CD8-positive, alpha-beta memory T cell (primary cell): ENCODE measurements at regions not wholly inside any gene's neighbourhood (a gene's known extent, or its start where the extent isn't known, plus 50 kb on each side); places are given as distances from the start of the nearest gene placed in this dataset.

ENCODE experiments used
- CTCF ChIA-PET: fragments of 350-600 bp; sonication (Branson Sonifier 250); formaldehyde crosslinking; loops from one replicate; lab custom pipeline; 2021; ENCODE audit warnings: antibody characterized with exemption; lab: Charles Lee
- POLR2A ChIA-PET: fragments of 350-600 bp; sonication (Branson Sonifier 250); formaldehyde crosslinking; loops from one replicate; lab custom pipeline; 2021; ENCODE audit warnings: antibody characterized with exemption; lab: Charles Lee
- DNase-seq, 5 donors: peaks; one replicate each; pipeline versions ENCODE4 v3.0.0 to v3.0.0-alpha.2; 2020 to 2022; ENCODE audit warnings: mixed read lengths in 1 of 5
- H3K27ac ChIP-seq: one replicate; pipeline ENCODE4 v1.7.0; 2013; ENCODE audit warnings: low read depth, mild to moderate bottlenecking, low read length, moderate library complexity
- H3K27me3 ChIP-seq: 2 replicates; pipeline ENCODE4 v1.7.0; 2013; ENCODE audit warnings: low read length, mild to moderate bottlenecking; ENCODE audit not compliant: insufficient read depth, poor library complexity, severe bottlenecking
- H3K36me3 ChIP-seq: 2 replicates; pipeline ENCODE4 v1.7.0; 2013; ENCODE audit warnings: mild to moderate bottlenecking, low read length, moderate library complexity; ENCODE audit not compliant: insufficient read depth
- H3K4me1 ChIP-seq: 2 replicates; pipeline ENCODE4 v1.7.0; 2013; ENCODE audit warnings: mild to moderate bottlenecking, low read length, moderate library complexity; ENCODE audit not compliant: insufficient read depth
- H3K4me3 ChIP-seq: 2 replicates; pipeline ENCODE4 v1.7.0; 2013; ENCODE audit warnings: mild to moderate bottlenecking, low read length
- H3K9me3 ChIP-seq: 2 replicates; pipeline ENCODE4 v1.7.0; 2013; ENCODE audit warnings: mild to moderate bottlenecking, low read length
- H3K27ac Mint-ChIP-seq, 8 donors: one replicate each; pipeline ENCODE4 v1.8.0; 2020 to 2021; ENCODE audit warnings: mixed read lengths in 8 of 8, mild to moderate bottlenecking in 6 of 8, inconsistent platforms in 3 of 8, moderate library complexity in 3 of 8
- H3K27me3 Mint-ChIP-seq, 2 donors: one replicate each; pipeline ENCODE4 v1.8.0; 2020 to 2021; ENCODE audit warnings: mixed read lengths in 2 of 2, mild to moderate bottlenecking in 1 of 2, moderate library complexity in 1 of 2
- H3K36me3 Mint-ChIP-seq, 3 donors: one replicate each; pipeline ENCODE4 v1.8.0; 2020 to 2021; ENCODE audit warnings: mixed read lengths in 3 of 3, inconsistent platforms in 1 of 3, mild to moderate bottlenecking in 1 of 3
- H3K4me1 Mint-ChIP-seq, 3 donors: one replicate each; pipeline ENCODE4 v1.8.0; 2020 to 2021; ENCODE audit warnings: mixed read lengths in 3 of 3, inconsistent platforms in 1 of 3, mild to moderate bottlenecking in 1 of 3
- H3K4me3 Mint-ChIP-seq, 7 donors: one replicate each; pipeline ENCODE4 v1.8.0; 2020 to 2021; ENCODE audit warnings: mixed read lengths in 7 of 7, mild to moderate bottlenecking in 6 of 7, moderate library complexity in 4 of 7, inconsistent platforms in 2 of 7
- H3K9me3 Mint-ChIP-seq, 5 donors: one replicate each; pipeline ENCODE4 v1.8.0; 2020 to 2022; ENCODE audit warnings: mixed read lengths in 5 of 5, mild to moderate bottlenecking in 3 of 5, moderate library complexity in 2 of 5, inconsistent platforms in 1 of 5

DNA sequence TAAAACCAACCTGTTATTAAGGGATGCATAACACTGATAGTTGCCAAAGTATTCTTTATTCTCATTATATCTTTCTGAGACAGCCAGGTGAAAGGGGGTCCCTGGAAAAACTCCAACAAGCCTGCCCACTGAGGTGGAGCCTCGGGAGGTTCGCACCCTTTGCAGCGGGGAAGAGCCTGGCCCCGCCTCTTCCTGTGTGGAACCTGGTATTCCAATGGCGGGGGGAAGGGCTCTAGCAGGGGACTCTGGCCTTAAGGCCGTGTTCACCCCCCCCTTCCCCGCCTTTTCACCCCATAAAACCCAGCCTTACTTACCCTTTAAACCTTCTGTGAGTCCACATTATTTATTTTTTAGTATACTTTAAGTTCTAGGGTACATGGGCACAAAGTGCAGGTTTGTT lies 62.4 kb upstream of the PDK4 start:
- Histone ChIP-seq H3K4me3 (no peak overlapping the region), H3K36me3 (no peaks in the 10 kb centered on the region), H3K27me3 (no peaks in the 10 kb centered on the region), H3K4me1 (no peaks in the 10 kb centered on the region), H3K9me3 (no peaks in the 10 kb centered on the region), H3K27ac (no peak overlapping the region)
- Mint-ChIP-seq H3K27ac (no peak overlapping the region), H3K4me1 (no peaks in the 10 kb centered on the region), H3K36me3 (peaks cover 0 to 1% (median 0%) of the 10 kb centered on the region in 3 donors), H3K27me3 (no peaks in the 10 kb centered on the region), H3K4me3 (no peak overlapping the region), H3K9me3 (peaks cover 6 to 9% (median 8%) of the 10 kb centered on the region in 5 donors)
- no peak for DNase-seq
- CTCF ChIA-PET: no interaction called here
- POLR2A ChIA-PET: no interaction called here

DNA sequence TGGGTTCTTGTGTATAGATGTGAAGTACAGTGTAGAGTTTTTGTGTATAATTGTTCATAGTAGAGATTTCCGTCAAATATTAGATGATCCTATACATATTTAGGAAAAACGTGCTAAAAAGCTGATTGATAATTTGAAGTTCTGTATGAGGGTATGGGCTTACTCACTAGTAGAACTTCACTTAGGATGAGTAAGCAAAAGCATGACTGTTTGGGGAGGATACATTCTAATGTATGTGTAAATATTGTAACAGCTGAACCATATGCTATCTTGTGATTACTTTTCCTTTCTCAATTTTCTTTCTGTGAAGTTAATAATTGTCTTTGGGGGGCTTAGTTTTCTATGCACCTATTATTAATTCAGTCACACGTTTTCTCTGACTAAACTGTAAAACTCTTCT lies 53.2 kb upstream of the PDK4 start:
- CTCF ChIA-PET: no interaction called here

DNA sequence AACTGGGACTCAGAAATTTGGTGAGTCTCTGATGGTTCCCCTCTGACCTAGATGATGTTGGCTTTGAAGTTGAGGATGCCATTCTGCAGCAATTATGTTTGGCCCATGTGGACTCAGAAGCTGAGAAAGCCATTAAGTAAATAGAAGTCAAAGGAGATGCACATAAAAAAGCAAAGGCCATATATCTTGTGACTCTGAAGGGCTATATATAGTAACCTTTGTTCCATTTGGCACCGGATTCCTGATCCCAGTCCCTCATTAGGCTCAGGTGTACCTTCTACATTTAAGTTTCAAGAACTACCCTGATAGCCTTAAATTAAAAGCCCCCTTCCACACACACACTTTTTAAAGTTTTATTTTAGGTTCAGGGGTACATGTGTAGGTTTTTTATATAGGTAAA lies 50.0 kb upstream of the PDK4 start:
- ChIA-PET POLR2A (no interaction called here), CTCF (no interaction called here)
- Mint-ChIP-seq H3K27ac (no peak overlapping the region), H3K9me3 (peaks cover 0 to 5% (median 2%) of the 10 kb centered on the region in 5 donors), H3K27me3 (no peaks in the 10 kb centered on the region), H3K4me1 (no peaks in the 10 kb centered on the region), H3K4me3 (no peak overlapping the region), H3K36me3 (no peaks in the 10 kb centered on the region)
- H3K4me3 ChIP-seq: no peak overlapping the region
- no peaks in the 10 kb centered on the region for H3K9me3 ChIP-seq
- no peaks in the 10 kb centered on the region for H3K27me3 ChIP-seq
- no peak overlapping the region for H3K27ac ChIP-seq
- DNase-seq: no peak
- no peaks in the 10 kb centered on the region for H3K4me1 ChIP-seq
- no peaks in the 10 kb centered on the region for H3K36me3 ChIP-seq

More for the DNA sequence above, 53.2 kb upstream of the PDK4 start:
- Histone ChIP-seq H3K27ac (no peak overlapping the region), H3K9me3 (no peaks in the 10 kb centered on the region), H3K36me3 (no peaks in the 10 kb centered on the region), H3K4me1 (no peaks in the 10 kb centered on the region), H3K27me3 (no peaks in the 10 kb centered on the region), H3K4me3 (no peak overlapping the region)
- H3K27me3 Mint-ChIP-seq: no peaks in the 10 kb centered on the region
- no peak overlapping the region for H3K27ac Mint-ChIP-seq
- DNase-seq: no peak
- peaks cover 0 to 5% (median 1%) of the 10 kb centered on the region in 5 donors for H3K9me3 Mint-ChIP-seq
- POLR2A ChIA-PET: no interaction called here
- H3K4me3 Mint-ChIP-seq: no peak overlapping the region
- no peaks in the 10 kb centered on the region for H3K36me3 Mint-ChIP-seq
- no peaks in the 10 kb centered on the region for H3K4me1 Mint-ChIP-seq
